ENCODE measurements at regions not wholly inside any gene's neighbourhood (a gene's known extent, or its start where the extent isn't known, plus 50 kb on each side); places are given as distances from the start of the nearest gene placed in this dataset.

DNA sequence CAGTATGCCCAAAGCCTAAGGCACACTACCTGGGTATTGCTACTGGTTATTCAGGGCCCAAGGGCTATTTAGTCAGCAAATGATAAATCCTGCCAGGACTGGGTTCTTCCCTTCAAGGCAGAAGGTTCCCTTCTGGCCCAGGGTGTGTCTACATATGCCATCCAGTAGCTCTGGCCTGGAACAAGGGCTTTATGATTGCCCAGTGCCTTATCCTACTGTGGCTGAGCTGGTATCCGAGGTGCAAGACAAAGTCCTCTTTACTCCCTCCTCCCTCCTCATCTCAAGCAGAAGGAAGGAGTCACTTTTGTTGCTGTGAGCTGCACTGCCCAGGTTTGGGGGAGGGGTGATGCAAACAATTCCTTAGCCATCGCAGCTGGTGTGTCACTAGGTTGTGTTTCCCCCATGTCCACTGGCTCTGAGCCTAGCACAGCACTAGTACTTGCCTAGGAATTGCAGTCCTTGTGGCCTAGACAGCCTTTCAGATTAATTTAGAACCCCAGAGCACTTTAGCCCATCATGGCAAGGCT lies 221.8 kb upstream of the TGFBR2 start:
- Histone ChIP-seq H3K4ac (replicated peaks; ENCODE audit: insufficient read length, low read depth, low read length) (no peak overlapping the region), H2AK5ac (ENCODE audit: low read depth, low read length) (no peak overlapping the region), H2BK15ac (ENCODE audit: low read length) (no peak overlapping the region), H3K36me3 (ENCODE audit: control insufficient read depth in 2 of 4, insufficient read depth in 4 of 4, low read length in 3 of 4) (no peaks in the 10 kb centered on the region), H3K4me1 (replicated peaks in 1 of 4; ENCODE audit: control insufficient read depth in 3 of 4, insufficient read depth in 4 of 4, low read length in 3 of 4) (no peaks in the 10 kb centered on the region), H3K9ac (replicated peaks in 1 of 4; ENCODE audit: extremely low read depth in 1 of 4, low read depth in 3 of 4, low read length in 3 of 4) (no peak overlapping the region), H4K8ac (ENCODE audit: extremely low read depth, insufficient read depth, low read length) (no peak overlapping the region), H3K4me2 (ENCODE audit: insufficient read depth in 1 of 2, low read depth in 2 of 2, low read length in 2 of 2) (no peak overlapping the region), H2BK120ac (replicated peaks; ENCODE audit: low read depth, low read length) (no peak overlapping the region), H2BK20ac (ENCODE audit: low read length) (no peak overlapping the region), H3K18ac (ENCODE audit: extremely low read depth, low read length) (no peak overlapping the region), H4K91ac (replicated peaks; ENCODE audit: insufficient read length, low read length) (no peak overlapping the region), H3K4me3 (ENCODE audit: extremely low read depth in 1 of 4, insufficient read depth in 2 of 4, low read depth in 3 of 4, low read length in 4 of 4) (no peak overlapping the region), H3K56ac (replicated peaks; ENCODE audit: insufficient read length, low read depth, low read length) (no peak overlapping the region), H3K27me3 (replicated peaks in 1 of 4; ENCODE audit: control insufficient read depth in 3 of 4, extremely low read depth in 1 of 4, insufficient read depth in 3 of 4, low read length in 3 of 4) (no peaks in the 10 kb centered on the region), H4K20me1 (replicated peaks in 1 of 2; ENCODE audit: control insufficient read depth in 1 of 2, insufficient read depth in 2 of 2, low read length in 2 of 2) (no peaks in the 10 kb centered on the region), H3K14ac (ENCODE audit: insufficient read length) (no peak overlapping the region), H3K79me1 (ENCODE audit: low read depth, low read length) (no peaks in the 10 kb centered on the region), H2BK12ac (ENCODE audit: low read depth, low read length) (no peak overlapping the region), H4K5ac (ENCODE audit: insufficient read length, low read depth, low read length) (no peak overlapping the region), H3K27ac (ENCODE audit: low read depth, low read length) (no peak overlapping the region), H3K9me3 (ENCODE audit: insufficient read depth in 2 of 2, low read depth in 1 of 2, low read length in 1 of 2) (no peaks in the 10 kb centered on the region), H3K23ac (ENCODE audit: insufficient read length) (no peak overlapping the region), H3K79me2 (ENCODE audit: control insufficient read depth in 1 of 2, insufficient read depth in 2 of 2, low read length in 2 of 2) (no peaks in the 10 kb centered on the region), H3K23me2 (ENCODE audit: low read depth, low read length) (no peaks in the 10 kb centered on the region), H2AFZ (ENCODE audit: low read length) (no peak overlapping the region; the same call in 1 of the 2 replicates), H2BK5ac (ENCODE audit: low read depth, low read length) (no peak overlapping the region)
- 100% methylated on average over 2 of the region's 2 CpGs; no CpG with 5 or more reads in 1 of the 2 experiments for WGBS, 2 experiments (ENCODE audit: extremely low coverage in 1 of 2, insufficient coverage in 1 of 2, insufficient read length in 1 of 2, insufficient replicate concordance in 2 of 2, low coverage in 1 of 2, low lambda C conversion rate in 2 of 2, missing lambda C conversion rate in 1 of 2)
- TF ChIP-seq, protein P1, sequence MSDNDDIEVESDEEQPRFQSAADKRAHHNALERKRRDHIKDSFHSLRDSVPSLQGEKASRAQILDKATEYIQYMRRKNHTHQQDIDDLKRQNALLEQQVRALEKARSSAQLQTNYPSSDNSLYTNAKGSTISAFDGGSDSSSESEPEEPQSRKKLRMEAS (IDR thresholded peaks at IDR 0.05) = no peak
- TF ChIP-seq NRF1 (IDR thresholded peaks at IDR 0.05; ENCODE audit: low read depth, low read length) (no peak), HDAC2 (IDR thresholded peaks at IDR 0.05; ENCODE audit: borderline replicate concordance in 1 of 2, low read depth in 2 of 2, low read length in 2 of 2) (no peak), CHD1 (IDR thresholded peaks at IDR 0.05; ENCODE audit: low read depth, low read length) (no peak), TAF7 (optimal IDR thresholded peaks at IDR 0.05; ENCODE audit: borderline replicate concordance, low read depth, low read length) (no peak), PHF8 (conservative IDR thresholded peaks at IDR 0.05; ENCODE audit: low read depth, low read length) (no peak), POLR2A (IDR thresholded peaks at IDR 0.05; ENCODE audit: control extremely low read depth in 1 of 2, low read depth in 2 of 2, low read length in 2 of 2) (no peak)
- CTCF ChIA-PET (ENCODE audit: partially characterized antibody) = no interaction called here
- POLR2A ChIA-PET (ENCODE audit: partially characterized antibody) = no interaction called here
- FAIRE-seq (no peak), DNase-seq (ENCODE audit: low read depth in 1 of 2, low spot score in 2 of 2) (no peak)
